H9 (cell line): ENCODE measurements at regions not wholly inside any gene's neighbourhood (a gene's known extent, or its start where the extent isn't known, plus 50 kb on each side); places are given as distances from the start of the nearest gene placed in this dataset.
A peak's percentile ranks its signal among the peaks of the same experiment; 100 is the strongest.

Experiments
- DNase-seq: peaks from one replicate; pipeline ENCODE4 v3.0.0-alpha.2; 2017
- H2AFZ ChIP-seq: one replicate; pipeline ENCODE4 v1.6.1; 2013; ENCODE audit warnings: mild to moderate bottlenecking, low read length, control low read depth, moderate library complexity
- H2AK5ac ChIP-seq: 2 replicates; pipeline ENCODE4 v1.6.1; 2013; ENCODE audit warnings: low read length, control low read depth, mixed read lengths; ENCODE audit not compliant: insufficient read length
- H2BK120ac ChIP-seq: one replicate; pipeline ENCODE4 v1.6.1; 2013; ENCODE audit warnings: low read depth, mild to moderate bottlenecking, low read length, control low read depth, inconsistent platforms; ENCODE audit not compliant: poor library complexity, severe bottlenecking
- H2BK12ac ChIP-seq: 2 replicates; pipeline ENCODE4 v1.6.1; 2013; ENCODE audit warnings: low read length, control low read depth, mixed read lengths, low read depth; ENCODE audit not compliant: insufficient read length
- H2BK15ac ChIP-seq: 2 replicates; pipeline ENCODE4 v1.6.1; 2013; ENCODE audit warnings: low read depth, low read length, control low read depth
- H2BK20ac ChIP-seq: one replicate; pipeline ENCODE4 v1.6.1; 2013; ENCODE audit warnings: low read depth, mild to moderate bottlenecking, low read length, control low read depth, inconsistent platforms; ENCODE audit not compliant: poor library complexity, severe bottlenecking
- H2BK5ac ChIP-seq: 2 replicates; pipeline ENCODE4 v1.6.1; 2013; ENCODE audit warnings: low read length, control low read depth, mixed read lengths; ENCODE audit not compliant: insufficient read length
- H3K14ac ChIP-seq: 2 replicates; pipeline ENCODE4 v1.6.1; 2013; ENCODE audit warnings: low read length, control low read depth; ENCODE audit not compliant: insufficient read depth
- H3K18ac ChIP-seq: 2 replicates; pipeline ENCODE4 v1.6.1; 2013; ENCODE audit warnings: low read depth, mild to moderate bottlenecking, mixed read lengths, low read length, control low read depth; ENCODE audit not compliant: insufficient read length
- H3K23ac ChIP-seq: 2 replicates; pipeline ENCODE4 v1.6.1; 2013; ENCODE audit warnings: low read length, control low read depth, mixed read lengths, low read depth; ENCODE audit not compliant: insufficient read length
- H3K23me2 ChIP-seq: 2 replicates; pipeline ENCODE4 v1.6.1; 2013; ENCODE audit warnings: low read depth, mild to moderate bottlenecking, mixed read lengths, low read length, control low read depth; ENCODE audit not compliant: insufficient read length, poor library complexity, severe bottlenecking
- H3K27ac ChIP-seq: 2 replicates; pipeline ENCODE4 v1.5.1; 2013; ENCODE audit warnings: low read length, control low read depth, mixed read lengths, low read depth; ENCODE audit not compliant: insufficient read length
- H3K27me3 ChIP-seq: 2 replicates; pipeline ENCODE4 v1.6.1; 2013; ENCODE audit warnings: low read length, control low read depth, inconsistent platforms; ENCODE audit not compliant: insufficient read depth
- H3K4ac ChIP-seq: 2 replicates; pipeline ENCODE4 v1.6.1; 2013; ENCODE audit warnings: low read depth, mild to moderate bottlenecking, control low read depth, inconsistent platforms, low read length, moderate library complexity
- H3K4me1 ChIP-seq: 2 replicates; pipeline ENCODE4 v1.6.1; 2013; ENCODE audit warnings: low read length, control low read depth, inconsistent platforms; ENCODE audit not compliant: insufficient read depth
- H3K4me2 ChIP-seq: 2 replicates; pipeline ENCODE4 v1.6.1; 2013; ENCODE audit warnings: low read length, control low read depth, mixed read lengths; ENCODE audit not compliant: insufficient read length, insufficient read depth
- H3K56ac ChIP-seq: 2 replicates; pipeline ENCODE4 v1.6.1; 2013; ENCODE audit warnings: low read depth, mild to moderate bottlenecking, mixed read lengths, low read length, control low read depth; ENCODE audit not compliant: insufficient read length
- H3K79me1 ChIP-seq: 2 replicates; pipeline ENCODE4 v1.6.1; 2013; ENCODE audit warnings: low read depth, mild to moderate bottlenecking, moderate library complexity, low read length, control low read depth, inconsistent platforms; ENCODE audit not compliant: insufficient read depth, poor library complexity, severe bottlenecking
- H3K79me2 ChIP-seq: 2 replicates; pipeline ENCODE4 v1.6.1; 2013; ENCODE audit warnings: low read length, control low read depth, inconsistent platforms; ENCODE audit not compliant: insufficient read depth
- H3K9ac ChIP-seq: 2 replicates; pipeline ENCODE4 v1.6.1; 2013; ENCODE audit warnings: low read length, control low read depth, mixed read lengths; ENCODE audit not compliant: insufficient read length; ENCODE audit errors: extremely low read depth
- H3K9me3 ChIP-seq: one replicate; pipeline ENCODE4 v1.6.1; 2013; ENCODE audit warnings: low read depth, low read length, inconsistent platforms; ENCODE audit not compliant: control insufficient read depth
- H3T11ph ChIP-seq: one replicate; pipeline ENCODE4 v1.6.1; 2013; ENCODE audit warnings: mild to moderate bottlenecking, low read length, control low read depth, inconsistent platforms
- H4K20me1 ChIP-seq: one replicate; pipeline ENCODE4 v1.6.1; 2013; ENCODE audit not compliant: control insufficient read depth, insufficient read length, insufficient read depth
- H4K5ac ChIP-seq: 2 replicates; pipeline ENCODE4 v1.6.1; 2013; ENCODE audit warnings: low read depth, mild to moderate bottlenecking, mixed read lengths, low read length, control low read depth; ENCODE audit not compliant: insufficient read length
- H4K8ac ChIP-seq: replicated peaks from 2 replicates; pipeline ENCODE4 v1.6.1; 2013; ENCODE audit warnings: low read length, control low read depth, mixed read lengths, low read depth; ENCODE audit not compliant: insufficient read length
- H4K91ac ChIP-seq: 2 replicates; pipeline ENCODE4 v1.6.1; 2013; ENCODE audit warnings: low read depth, mild to moderate bottlenecking, moderate library complexity, mixed read lengths, low read length, control low read depth; ENCODE audit not compliant: insufficient read length
- H3K27ac Mint-ChIP-seq, 3 experiments: 2 replicates in 2 of 3; 3 replicates in 1 of 3; pipeline ENCODE4 v1.8.0; 2020 to 2021; ENCODE audit warnings: mixed read lengths in 3 of 3, mild to moderate bottlenecking in 1 of 3, moderate library complexity in 1 of 3
- H3K27me3 Mint-ChIP-seq: 2 replicates; pipeline ENCODE4 v1.8.0; 2021; ENCODE audit warnings: low read depth, mild to moderate bottlenecking, moderate library complexity, mixed read lengths
- H3K36me3 Mint-ChIP-seq, 3 experiments: 2 replicates in 2 of 3; 3 replicates in 1 of 3; pipeline ENCODE4 v1.8.0; 2020 to 2021; ENCODE audit warnings: low read depth in 3 of 3, mixed read lengths in 3 of 3; ENCODE audit not compliant: insufficient read depth in 1 of 3
- H3K4me1 Mint-ChIP-seq, 2 experiments: 2 replicates each; pipeline ENCODE4 v1.8.0; 2020; ENCODE audit warnings: mixed read lengths in 2 of 2
- H3K4me3 Mint-ChIP-seq, 2 experiments: 2 replicates in 1 of 2; 3 replicates in 1 of 2; pipeline ENCODE4 v1.8.0; 2020 to 2021; ENCODE audit warnings: mild to moderate bottlenecking in 2 of 2, mixed read lengths in 2 of 2, moderate library complexity in 1 of 2
- H3K9me3 Mint-ChIP-seq, 2 experiments: 2 replicates in 1 of 2; 3 replicates in 1 of 2; pipeline ENCODE4 v1.8.0; 2020; ENCODE audit warnings: mild to moderate bottlenecking in 2 of 2, mixed read lengths in 2 of 2, moderate library complexity in 1 of 2
- CTCF ChIP-seq: fragments of 200-600 bp; sonication (generic); conservative IDR thresholded peaks from 3 replicates; pipeline ENCODE4 v1.8.0; 2021; ENCODE audit warnings: antibody characterized with exemption, mild to moderate bottlenecking
- WGBS: extraction: QIAGEN DNeasy Blood & Tissue Kit; methylation state at CpG from one replicate; pipeline ENCODE4 v1.1.7; 2013; ENCODE audit warnings: missing lambda C conversion rate, low lambda C conversion rate, mixed read lengths; ENCODE audit not compliant: insufficient read length; ENCODE audit errors: extremely low coverage; 5-methylcytosine and 5-hydroxymethylcytosine counted together

- no CpG with 5 or more reads among the region's 2 CpGs for WGBS
- Histone ChIP-seq H3K27me3 (no peaks in the 10 kb centered on the region), H3T11ph (no peak overlapping the region), H3K79me1 (no peaks in the 10 kb centered on the region), H3K4me1 (no peaks in the 10 kb centered on the region), H3K23ac (no peak overlapping the region), H2AFZ (no peak overlapping the region), H2BK15ac (no peak overlapping the region), H3K4ac (no peak overlapping the region), H2BK20ac (no peak overlapping the region), H4K20me1 (no peaks in the 10 kb centered on the region), H3K18ac (no peak overlapping the region), H3K9ac (no peak overlapping the region), H3K27ac (no peak overlapping the region), H3K56ac (no peak overlapping the region), H3K23me2 (no peaks in the 10 kb centered on the region), H2BK12ac (no peak overlapping the region), H2BK5ac (no peak overlapping the region), H2BK120ac (no peak overlapping the region), H3K9me3 (no peaks in the 10 kb centered on the region), H4K8ac (no peak overlapping the region), H3K14ac (no peak overlapping the region), H3K4me2 (no peak overlapping the region), H4K5ac (no peak overlapping the region), H2AK5ac (no peak overlapping the region), H4K91ac (no peak overlapping the region), H3K79me2 (no peaks in the 10 kb centered on the region)
- Mint-ChIP-seq H3K27me3 (no peaks in the 10 kb centered on the region; the same call in 1 of the 2 replicates), H3K9me3 (no peaks in the 10 kb centered on the region), H3K4me3 (no peak overlapping the region), H3K4me1 (peaks cover 5 to 11% of the 10 kb centered on the region in 2 experiments; a peak in 3 of 4 replicates), H3K27ac (peak overlapping the region in 1 of 3 experiments; percentile 62; a peak in 1 of 7 replicates), H3K36me3 (no peaks in the 10 kb centered on the region)
- TF ChIP-seq CTCF: no peak
- no peak for DNase-seq
Observed at GRCh38 chr10:28374036-28374435, 71.2 kb upstream of the MPP7 start.
